ENCODE measurements at regions not wholly inside any gene's neighbourhood (a gene's known extent, or its start where the extent isn't known, plus 50 kb on each side); places are given as distances from the start of the nearest gene placed in this dataset.

- no peak for TF ChIP-seq RXRA (IDR thresholded peaks at IDR 0.05; ENCODE audit: insufficient read depth, low read depth, low read length)
- TF ChIP-seq SRF (IDR thresholded peaks at IDR 0.05; ENCODE audit: low read depth, low read length): no peak
These were observed 174.4 kb upstream of the MSX2 start (continued) for GRCh38 chr5:174550026-174550425.
